Transverse colon (tissue), 3 donors: ENCODE measurements at regions not wholly inside any gene's neighbourhood (a gene's known extent, or its start where the extent isn't known, plus 50 kb on each side); places are given as distances from the start of the nearest gene placed in this dataset.

Experiments used
- CTCF ChIP-seq, 5 experiments: fragments of 200-600 bp in 3 of 5; fragments of 450-650 bp in 2 of 5; sonication (generic) in 3 of 5; IDR thresholded peaks; 1 replicate in 2 of 5; 2 replicates in 3 of 5; pipeline ENCODE4 v1.5.1; 2016 to 2017; ENCODE audit warnings: antibody characterized with exemption in 5 of 5, inconsistent platforms in 3 of 5, mild to moderate bottlenecking in 2 of 5, moderate library complexity in 1 of 5
- POLR2A ChIP-seq: fragments of 450-650 bp; IDR thresholded peaks from one replicate; pipeline ENCODE4 v1.6.1; 2016; ENCODE audit warnings: antibody characterized with exemption, mild to moderate bottlenecking, moderate library complexity

GRCh38 chr12:93315907-93316622, 61.7 kb upstream of the NUDT4 start:
- TF ChIP-seq CTCF (IDR thresholded peaks at IDR 0.05) (no peak), POLR2A (no peak)
